Endothelial cell of umbilical vein (primary cell): ENCODE measurements at regions not wholly inside any gene's neighbourhood (a gene's known extent, or its start where the extent isn't known, plus 50 kb on each side); places are given as distances from the start of the nearest gene placed in this dataset.

ENCODE experiments used
- BruUV-seq: library from RNA; stranded (reverse); fragments of 400-500 nt; replicated peaks from 2 replicates; lab custom pipeline; 2021; lab: Mats Ljungman, UMichigan
- CTCF ChIA-PET: fragments of 300-600, 350-600 bp; sonication (Branson Sonifier 250); formaldehyde crosslinking; loops from one replicate; lab custom pipeline; 2021; ENCODE audit warnings: antibody characterized with exemption, inconsistent platforms; lab: Charles Lee
- POLR2A ChIA-PET: fragments of 300-600, 350-600 bp; sonication (Branson Sonifier 250); formaldehyde crosslinking; loops from one replicate; lab custom pipeline; 2021; ENCODE audit warnings: antibody characterized with exemption, inconsistent platforms; lab: Charles Lee
- DNase-seq: peaks from one replicate; pipeline ENCODE4 v3.0.0-alpha.2; 2011; ENCODE audit warnings: low read depth, low spot score
- FAIRE-seq: peaks from 2 replicates; lab custom pipeline; 2011; peaks lifted over from hg19 to GRCh38; lab: Jason Lieb, UNC
- H2AFZ ChIP-seq: 2 replicates; pipeline ENCODE4 v1.6.0; 2012; ENCODE audit warnings: low read depth, low read length, control low read depth, inconsistent platforms
- H3K27ac ChIP-seq: 2 replicates; pipeline ENCODE4 v1.5.1; 2011; ENCODE audit warnings: low read depth, mild to moderate bottlenecking, control low read depth, low read length, moderate library complexity; ENCODE audit not compliant: insufficient read depth
- H3K27me3 ChIP-seq, 2 experiments: 2 replicates each; pipeline versions ENCODE4 v1.6.0 to v1.6.1; 2011; ENCODE audit warnings: low read length in 2 of 2, mixed read lengths in 1 of 2; ENCODE audit not compliant: control insufficient read depth in 2 of 2, insufficient read depth in 2 of 2
- H3K36me3 ChIP-seq, 2 experiments: 2 replicates in 1 of 2; 3 replicates in 1 of 2; pipeline ENCODE4 v1.5.1; 2011; ENCODE audit warnings: low read length in 2 of 2, mild to moderate bottlenecking in 1 of 2, moderate library complexity in 1 of 2; ENCODE audit not compliant: control insufficient read depth in 2 of 2, insufficient read depth in 2 of 2; ENCODE audit errors: extremely low read depth in 1 of 2
- H3K4me1 ChIP-seq: 3 replicates; pipeline ENCODE4 v1.5.1; 2011; ENCODE audit warnings: mild to moderate bottlenecking, low read length; ENCODE audit not compliant: control insufficient read depth, insufficient read depth; ENCODE audit errors: extremely low read depth
- H3K4me2 ChIP-seq: 2 replicates; pipeline ENCODE4 v1.6.1; 2011; ENCODE audit warnings: low read length, control low read depth, mixed read lengths; ENCODE audit not compliant: insufficient read depth
- H3K4me3 ChIP-seq, 3 experiments: fragments of 200-600 bp in 1 of 3; sonication (generic), shearing (Covaris generic) in 1 of 3; replicated peaks in 1 of 3; 2 replicates each; pipeline ENCODE4 v1.5.1; 2011 to 2016; ENCODE audit warnings: control low read depth in 3 of 3, low read length in 3 of 3, mild to moderate bottlenecking in 2 of 3, inconsistent platforms in 1 of 3, low read depth in 1 of 3, moderate library complexity in 1 of 3; ENCODE audit not compliant: insufficient read depth in 1 of 3
- H3K79me2 ChIP-seq: 2 replicates; pipeline ENCODE4 v1.6.0; 2012; ENCODE audit warnings: low read length, inconsistent platforms; ENCODE audit not compliant: control insufficient read depth, insufficient read depth
- H3K9ac ChIP-seq: replicated peaks from 2 replicates; pipeline ENCODE3; 2011; ENCODE audit warnings: low read length, control low read depth; ENCODE audit not compliant: insufficient read depth; ENCODE audit errors: extremely low read depth
- H3K9me1 ChIP-seq: replicated peaks from 3 replicates; pipeline ENCODE4 v1.6.0; 2011; ENCODE audit warnings: mild to moderate bottlenecking, low read length; ENCODE audit not compliant: control insufficient read depth, insufficient read depth; ENCODE audit errors: extremely low read depth
- H3K9me3 ChIP-seq: replicated peaks from 2 replicates; pipeline ENCODE4 v1.5.1; 2012; ENCODE audit warnings: low read length, inconsistent platforms; ENCODE audit not compliant: control insufficient read depth, insufficient read depth
- H4K20me1 ChIP-seq: replicated peaks from 2 replicates; pipeline ENCODE3; 2011; ENCODE audit warnings: mild to moderate bottlenecking, low read length; ENCODE audit not compliant: control insufficient read depth, insufficient read depth; ENCODE audit errors: extremely low read depth
- EZH2 ChIP-seq: IDR thresholded peaks from 2 replicates; pipeline ENCODE4 v1.6.1; 2012; ENCODE audit warnings: borderline replicate concordance, low read depth, mild to moderate bottlenecking, moderate library complexity, low read length, inconsistent platforms; ENCODE audit not compliant: severe bottlenecking
- FOS ChIP-seq: IDR thresholded peaks from 2 replicates; pipeline ENCODE4 v1.6.1; 2011; ENCODE audit warnings: mild to moderate bottlenecking, low read length, moderate library complexity, borderline replicate concordance; ENCODE audit not compliant: insufficient read depth
- JUN ChIP-seq: IDR thresholded peaks from 2 replicates; pipeline ENCODE4 v1.6.1; 2011; ENCODE audit warnings: borderline replicate concordance, low read depth; ENCODE audit not compliant: insufficient read length, insufficient read depth
- MAX ChIP-seq: IDR thresholded peaks from 2 replicates; pipeline ENCODE4 v1.6.1; 2011; ENCODE audit not compliant: insufficient read depth, insufficient read length
- MYC ChIP-seq: IDR thresholded peaks from one replicate; pipeline ENCODE4 v1.6.1; 2011; ENCODE audit warnings: mild to moderate bottlenecking, low read depth, low read length
- POLR2AphosphoS5 ChIP-seq: IDR thresholded peaks from 2 replicates; pipeline ENCODE4 v1.6.1; 2012; ENCODE audit warnings: low read depth, mild to moderate bottlenecking, control low read depth, low read length, moderate library complexity; ENCODE audit not compliant: insufficient read depth
- dilution Hi-C: fragments of 300-500 bp; cut with MboI; formaldehyde crosslinking; loops from one replicate; pipeline ENCODE4 v1.15.0; 2019; ENCODE audit warnings: low sequenced_read_pairs; ENCODE audit not compliant: extremely low pct_ligation_motif_present
- intact Hi-C: fragments of 100-400 bp; cut with micrococcal nuclease; formaldehyde crosslinking; loops from one replicate; pipeline ENCODE4 v1.10.0; 2022

GRCh38 chr10:64086083-64086767, 565.0 kb downstream of the REEP3 start:
- FAIRE-seq (no peak), DNase-seq (no peak)
- Histone ChIP-seq H2AFZ (no peak overlapping the region), H3K27ac (no peak overlapping the region), H3K27me3 (no peaks in the 10 kb centered on the region), H3K4me3 (no peak overlapping the region), H3K79me2 (no peaks in the 10 kb centered on the region), H3K9ac (no peak overlapping the region), H4K20me1 (no peaks in the 10 kb centered on the region), H3K36me3 (no peaks in the 10 kb centered on the region), H3K4me2 (no peak overlapping the region), H3K9me1 (no peaks in the 10 kb centered on the region), H3K4me1 (no peaks in the 10 kb centered on the region), H3K9me3 (no peaks in the 10 kb centered on the region)
- POLR2A ChIA-PET: no interaction called here
- dilution Hi-C loops (no loop called here), intact Hi-C loops (no loop called here)
- no TSS peak for BruUV-seq
- TF ChIP-seq FOS: no peak
- TF ChIP-seq MYC: no peak
- TF ChIP-seq MAX: no peak
- CTCF ChIA-PET: no interaction called here

- POLR2A ChIA-PET: no interaction called here
- CTCF ChIA-PET: no interaction called here
- H3K27ac ChIP-seq: no peak overlapping the region
- no peaks in the 10 kb centered on the region for H4K20me1 ChIP-seq
- no TSS peak for BruUV-seq
- no peak overlapping the region for H3K4me2 ChIP-seq
- intact Hi-C loops: no loop called here
- no peaks in the 10 kb centered on the region for H3K4me1 ChIP-seq
- dilution Hi-C loops: no loop called here
- no peak overlapping the region for H3K4me3 ChIP-seq
- H3K36me3 ChIP-seq: no peaks in the 10 kb centered on the region
- TF ChIP-seq EZH2 (no peak), JUN (no peak), MAX (no peak), FOS (no peak), POLR2AphosphoS5 (no peak)
- H3K79me2 ChIP-seq: no peaks in the 10 kb centered on the region
- H2AFZ ChIP-seq: no peak overlapping the region
- FAIRE-seq: no peak
- H3K9me1 ChIP-seq: no peaks in the 10 kb centered on the region
- H3K9ac ChIP-seq: no peak overlapping the region
- no peaks in the 10 kb centered on the region for H3K9me3 ChIP-seq
- H3K27me3 ChIP-seq: no peaks in the 10 kb centered on the region
- no peak for DNase-seq
Measured at GRCh38 chr10:64089648-64090047, 568.4 kb downstream of the REEP3 start.
